Stimulated activated CD4-positive, alpha-beta T cell treated with anti-CD3 and anti-CD28 coated beads, Interleukin-4, amount 100 ng/mL, for 1 hour (primary cell): ENCODE measurements at regions not wholly inside any gene's neighbourhood (a gene's known extent, or its start where the extent isn't known, plus 50 kb on each side); places are given as distances from the start of the nearest gene placed in this dataset.

Source experiments
- DNase-seq: peaks from one replicate; pipeline ENCODE4 v3.0.0-alpha.2; 2020

DNA sequence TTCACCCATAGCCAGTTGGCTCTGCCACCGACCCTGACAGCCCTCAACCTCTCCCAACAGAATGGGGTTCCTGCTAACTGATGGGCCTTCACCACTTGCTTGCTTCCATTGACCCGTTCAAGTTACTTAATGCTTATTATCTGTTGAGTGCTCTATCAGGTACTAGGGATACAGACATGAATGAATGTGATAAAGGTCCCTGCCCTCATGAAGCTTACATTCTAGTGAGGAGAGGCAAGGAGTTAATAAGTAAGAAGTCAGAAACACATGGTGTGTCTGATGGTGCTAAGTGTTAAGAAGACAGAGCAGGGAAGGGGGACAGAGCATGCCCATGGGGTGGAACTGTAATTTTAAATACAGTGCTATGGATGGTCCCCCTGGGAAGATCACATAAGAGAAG, 107.5 kb upstream of the JUN start:
- DNase-seq: no peak

- DNase-seq: no peak
Measured at GRCh38 chr1:58893257-58893869, 109.5 kb upstream of the JUN start.

GRCh38 chr1:58895082-58895481, 111.2 kb upstream of the JUN start:
- no peak for DNase-seq

DNA sequence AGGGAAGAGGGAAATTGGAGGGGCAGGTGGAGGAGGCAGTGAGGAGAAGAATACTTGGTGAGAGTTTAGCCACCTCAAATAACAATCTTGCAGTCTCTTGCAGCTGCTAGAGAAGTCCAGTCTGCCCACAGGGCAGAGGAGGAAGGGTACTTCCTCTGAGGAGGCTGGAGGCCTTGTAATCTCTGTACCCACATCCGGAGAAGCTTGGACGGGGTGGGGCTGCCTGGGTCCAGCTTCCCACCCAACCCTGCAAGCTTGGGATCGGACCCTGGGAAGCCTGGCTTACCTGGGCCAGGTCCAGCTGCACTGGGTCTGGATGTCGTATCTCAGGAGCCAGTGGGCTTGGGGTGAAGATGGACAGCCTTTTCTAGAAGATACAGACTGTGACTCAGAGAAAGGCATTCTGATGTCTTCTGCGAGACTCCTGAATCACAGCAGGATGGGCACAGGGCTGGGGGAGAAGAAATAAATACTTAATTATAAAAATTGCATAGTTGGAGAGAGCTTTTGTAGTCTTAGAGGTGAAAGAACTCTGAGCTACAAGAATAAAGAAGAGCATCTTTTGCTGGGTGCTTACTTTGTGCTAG, 111.8 kb upstream of the JUN start:
- DNase-seq: no peak

DNA sequence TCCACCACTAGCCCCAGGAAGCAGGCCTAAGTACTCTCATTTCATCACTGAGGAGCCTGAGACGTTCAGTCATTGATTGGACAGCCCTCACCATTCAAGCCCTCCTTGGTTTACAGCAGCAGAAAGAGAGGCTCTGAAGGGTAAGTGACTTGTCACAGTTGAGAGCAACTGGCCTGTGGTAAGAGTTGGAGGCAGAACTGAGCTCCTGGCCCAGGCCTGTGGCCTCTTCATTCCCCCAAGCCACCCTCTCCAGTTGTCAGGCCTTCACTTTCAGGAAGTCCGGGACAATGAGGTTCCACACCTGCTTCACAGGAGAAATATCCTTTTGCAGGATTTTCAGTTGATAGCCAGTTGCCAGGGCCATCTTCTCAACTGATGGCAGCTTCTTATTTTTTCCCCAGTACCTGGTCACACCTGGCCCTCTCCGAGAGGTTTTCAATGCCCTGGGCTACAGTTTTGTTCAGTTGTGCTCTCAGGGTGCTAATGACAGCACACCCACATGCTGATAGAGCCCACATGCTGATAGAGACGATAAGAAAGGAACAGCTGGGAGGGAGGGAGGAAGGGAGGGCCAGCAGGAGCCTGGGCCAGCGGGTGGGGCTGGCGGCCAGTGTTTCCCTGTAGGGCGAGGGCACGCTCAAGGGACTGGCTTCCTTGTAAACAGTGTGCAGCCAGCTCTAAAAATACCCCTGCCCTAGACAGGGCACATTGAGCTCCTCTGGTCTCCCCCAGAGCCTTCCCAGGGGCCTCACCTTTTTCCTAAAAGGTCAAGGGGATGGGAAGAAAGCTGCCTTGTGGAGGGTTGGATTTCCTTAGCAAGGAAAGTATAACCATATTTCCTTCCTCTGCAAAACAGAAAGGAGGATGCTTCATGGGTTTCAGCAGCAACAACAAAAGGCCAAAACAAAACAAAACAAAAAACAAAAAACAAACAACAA, 112.7 kb upstream of the JUN start:
- no peak for DNase-seq

DNA sequence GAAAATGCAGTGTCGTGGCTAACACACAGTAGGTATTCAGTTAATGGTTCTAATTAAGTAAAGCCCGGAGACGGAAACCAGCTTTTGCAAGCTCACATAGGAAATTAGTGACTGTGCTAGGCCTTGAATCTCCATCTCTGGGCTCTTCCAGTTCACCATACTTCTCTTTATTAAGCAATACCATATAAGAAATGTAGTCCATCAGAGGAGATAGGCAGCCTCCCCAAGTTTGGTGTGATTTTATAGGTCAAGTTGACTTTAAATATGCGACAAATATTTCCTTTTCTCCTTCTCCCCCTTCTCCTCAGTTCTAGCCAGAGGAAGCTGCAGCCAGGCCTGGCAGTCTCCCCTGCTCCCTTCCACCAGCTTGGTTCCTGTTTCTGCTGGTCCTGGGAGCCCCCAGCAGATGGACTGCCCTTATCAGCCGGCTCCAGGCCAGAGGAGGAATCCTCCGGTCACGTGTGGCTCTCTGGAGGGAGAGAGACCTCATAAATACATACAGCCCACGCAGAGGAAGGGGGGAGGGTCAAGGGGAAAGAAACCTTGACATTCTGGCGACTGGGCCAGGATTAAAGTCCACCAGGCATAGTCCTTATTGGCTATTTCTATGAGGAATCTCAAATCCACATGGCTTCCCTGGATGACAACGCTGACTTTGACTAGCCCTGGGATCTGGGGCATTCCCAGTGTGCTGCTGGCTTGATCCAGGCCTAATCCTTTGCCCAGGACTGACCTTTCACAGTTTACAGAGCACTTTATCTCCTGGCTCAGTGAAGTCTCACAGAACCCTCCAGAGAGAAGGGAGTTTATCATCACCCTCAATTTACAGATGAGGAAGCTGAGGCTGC, 115.1 kb upstream of the JUN start:
- DNase-seq: no peak

DNA sequence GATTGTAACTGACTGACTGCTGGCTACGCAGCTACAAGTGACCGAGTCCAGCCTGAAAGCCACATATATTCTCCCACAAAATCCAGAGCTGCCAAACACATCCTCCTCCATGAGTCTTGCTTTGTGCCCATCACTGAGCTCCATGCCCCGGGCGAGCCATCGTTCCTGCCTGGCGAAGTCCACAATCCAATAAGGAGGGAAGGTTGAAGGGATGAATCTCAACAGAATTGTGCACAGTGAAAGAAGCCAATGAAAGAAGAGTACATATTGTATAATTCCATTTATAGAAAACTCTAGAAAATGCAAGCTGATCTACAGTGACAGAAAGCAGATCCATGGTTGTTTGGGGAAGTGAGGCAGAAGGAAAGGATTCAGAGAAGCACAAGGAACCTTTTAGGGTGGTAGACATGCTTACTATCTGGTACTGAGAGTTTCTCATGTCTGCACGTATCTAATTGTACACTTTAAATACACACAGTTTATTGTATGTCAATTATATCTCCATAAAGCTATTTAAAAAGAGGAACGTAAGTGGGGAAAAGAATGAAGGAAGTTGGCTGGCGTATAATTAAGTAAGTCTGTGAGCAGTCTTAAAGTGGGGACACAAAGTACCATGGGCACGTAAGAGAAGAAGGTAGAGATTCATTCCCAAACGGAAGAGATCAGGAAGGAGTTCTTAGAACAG, 115.9 kb upstream of the JUN start:
- no peak for DNase-seq

DNA sequence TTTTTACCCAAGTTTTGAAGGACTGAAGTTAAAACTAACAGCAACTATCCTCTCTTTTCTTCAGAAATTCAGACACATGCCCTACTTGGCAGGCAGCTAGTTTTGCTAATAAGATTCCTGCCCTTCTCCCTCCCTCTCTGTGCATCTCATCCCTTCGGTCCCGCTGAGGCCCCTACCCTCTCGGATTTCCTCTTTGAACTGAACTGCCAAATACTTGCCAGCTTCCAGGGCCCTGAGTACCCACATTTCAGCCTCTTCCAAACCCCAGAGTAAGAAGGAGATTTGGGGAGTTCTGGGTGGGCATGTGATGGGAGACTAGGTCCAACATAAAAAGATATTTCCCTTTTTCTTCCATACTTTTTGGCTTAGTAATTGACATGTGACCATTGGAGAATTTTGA, 116.5 kb upstream of the JUN start:
- DNase-seq: no peak

DNA sequence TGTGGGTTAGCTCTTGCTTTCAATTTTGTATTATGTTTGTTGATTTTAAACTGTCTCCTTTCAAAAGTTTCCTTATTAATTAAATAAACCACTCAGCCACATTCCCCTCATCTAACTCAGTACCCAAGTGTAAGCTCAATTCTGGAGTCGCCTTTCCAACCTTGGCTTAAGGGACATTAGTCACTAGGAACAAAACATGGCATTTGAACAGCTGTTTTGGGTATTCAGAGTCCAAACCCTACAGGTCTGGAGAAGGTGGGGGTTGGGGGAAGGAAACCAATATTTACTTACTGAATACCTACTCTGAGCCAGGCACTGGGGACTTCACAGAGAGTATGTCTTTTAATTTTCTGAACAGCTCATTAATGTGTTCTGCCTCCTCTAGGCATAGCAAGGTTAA, 117.2 kb upstream of the JUN start:
- no peak for DNase-seq

DNA sequence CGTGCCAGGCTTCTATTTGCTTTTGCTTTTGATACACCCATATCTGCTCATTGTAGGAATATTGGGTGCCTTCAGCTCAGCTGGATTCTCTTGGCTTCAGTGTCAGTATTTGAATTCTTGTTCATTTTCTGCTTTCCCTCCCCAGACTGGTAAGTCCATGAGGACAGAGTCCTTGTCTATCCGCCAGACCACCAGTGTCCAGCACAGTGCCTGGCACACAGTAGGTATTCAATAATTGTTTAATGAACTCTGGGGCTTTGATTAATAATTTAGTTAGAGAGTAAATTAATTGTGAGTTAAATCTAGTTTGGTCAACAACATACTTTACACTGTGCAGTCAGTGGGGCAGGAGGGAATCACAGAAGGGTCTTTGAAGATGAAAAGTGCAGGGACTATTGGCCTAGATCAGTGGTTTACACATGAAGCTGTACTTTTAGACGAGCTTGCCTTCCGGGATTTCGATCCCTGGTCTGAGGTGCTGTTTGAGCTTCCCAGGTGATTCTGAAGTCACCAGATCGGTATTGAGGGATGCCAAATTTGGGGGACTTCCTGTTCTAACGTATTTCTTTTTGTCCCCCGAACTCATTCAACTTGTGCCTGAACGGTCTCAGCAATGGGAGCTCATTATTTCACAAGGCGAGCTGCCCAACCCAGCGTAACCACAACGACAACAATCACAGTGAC, 119.1 kb upstream of the JUN start:
- DNase-seq: no peak

DNA sequence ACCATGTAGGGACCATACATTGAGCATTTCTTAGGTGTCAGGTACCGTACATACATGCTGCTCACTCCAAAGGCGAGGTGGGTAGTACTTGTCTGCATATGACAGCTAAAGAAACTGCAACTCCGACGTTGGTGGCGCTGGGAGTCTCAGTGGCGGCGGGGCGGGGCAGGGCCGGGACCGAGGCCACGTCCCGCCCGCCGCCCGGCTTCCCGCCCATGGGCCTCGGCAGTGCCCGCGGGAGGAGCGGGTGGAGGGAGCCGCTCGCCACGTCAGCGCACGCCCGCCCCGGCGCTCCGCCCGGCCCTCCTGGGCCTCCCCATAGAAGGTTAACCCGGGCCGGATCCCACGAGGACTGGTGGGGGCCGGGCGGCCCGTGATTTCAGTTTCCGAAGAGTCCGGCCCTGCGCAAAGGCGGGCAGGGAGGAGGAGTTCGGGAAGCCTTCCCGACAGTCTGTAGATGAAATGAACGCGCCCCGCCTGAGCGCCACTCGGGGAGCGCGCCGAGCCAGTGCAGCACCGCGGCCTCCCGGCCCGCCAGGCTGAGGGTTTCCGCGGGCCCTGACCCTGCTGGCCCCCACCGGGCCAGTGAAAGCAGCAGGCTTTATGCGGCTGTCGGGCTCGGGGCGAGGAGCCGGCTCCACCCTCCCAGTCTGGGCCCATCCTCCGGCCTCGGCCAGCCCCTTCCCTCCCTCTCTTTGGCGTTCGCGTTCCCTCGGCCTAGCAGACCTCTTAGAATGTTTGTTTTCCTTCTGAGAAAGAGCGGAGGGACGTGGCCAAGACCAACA, 119.9 kb upstream of the JUN start:
- peak; percentile 82 for DNase-seq

GRCh38 chr1:58904299-58905125, 120.7 kb upstream of the JUN start:
- no peak for DNase-seq

DNA sequence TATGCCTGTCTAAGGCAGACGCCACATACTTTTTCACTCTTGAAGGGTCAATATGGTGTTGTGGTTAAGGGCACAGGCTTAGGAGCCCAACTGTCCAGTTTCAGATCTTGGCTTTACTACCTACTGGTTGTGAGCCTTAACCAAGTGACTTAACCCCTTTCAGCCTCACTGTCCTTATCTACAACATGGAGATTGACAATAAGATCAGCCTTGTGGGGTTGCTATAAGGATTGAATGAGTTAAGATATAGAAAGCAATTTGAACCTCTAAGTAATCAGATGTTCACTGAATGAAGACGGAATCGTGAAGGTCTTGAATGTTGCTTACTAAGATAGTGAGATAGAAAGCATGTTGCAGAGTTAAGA, 121.3 kb upstream of the JUN start:
- no peak for DNase-seq

- no peak for DNase-seq
Measured at GRCh38 chr1:58905628-58906221, 121.9 kb upstream of the JUN start.

DNA sequence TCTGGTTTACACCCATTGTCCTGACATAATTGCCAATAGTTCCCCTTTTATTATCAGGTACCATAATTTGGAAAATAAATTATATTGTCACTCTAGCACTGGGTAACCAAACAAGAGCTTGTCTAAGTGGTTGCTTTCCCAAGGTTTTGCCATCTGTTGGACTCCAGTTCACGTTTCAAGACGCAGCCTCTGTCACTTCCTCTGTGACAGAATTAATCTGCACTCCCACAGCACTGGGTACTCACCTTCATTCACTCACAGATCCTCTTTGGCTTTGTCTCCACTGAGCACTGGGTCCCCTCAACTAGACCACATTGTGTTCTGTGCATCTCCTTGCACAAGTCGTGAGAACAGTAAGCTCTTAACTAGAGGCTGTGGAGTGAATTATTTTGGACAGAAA, 123.6 kb upstream of the JUN start:
- no peak for DNase-seq

DNA sequence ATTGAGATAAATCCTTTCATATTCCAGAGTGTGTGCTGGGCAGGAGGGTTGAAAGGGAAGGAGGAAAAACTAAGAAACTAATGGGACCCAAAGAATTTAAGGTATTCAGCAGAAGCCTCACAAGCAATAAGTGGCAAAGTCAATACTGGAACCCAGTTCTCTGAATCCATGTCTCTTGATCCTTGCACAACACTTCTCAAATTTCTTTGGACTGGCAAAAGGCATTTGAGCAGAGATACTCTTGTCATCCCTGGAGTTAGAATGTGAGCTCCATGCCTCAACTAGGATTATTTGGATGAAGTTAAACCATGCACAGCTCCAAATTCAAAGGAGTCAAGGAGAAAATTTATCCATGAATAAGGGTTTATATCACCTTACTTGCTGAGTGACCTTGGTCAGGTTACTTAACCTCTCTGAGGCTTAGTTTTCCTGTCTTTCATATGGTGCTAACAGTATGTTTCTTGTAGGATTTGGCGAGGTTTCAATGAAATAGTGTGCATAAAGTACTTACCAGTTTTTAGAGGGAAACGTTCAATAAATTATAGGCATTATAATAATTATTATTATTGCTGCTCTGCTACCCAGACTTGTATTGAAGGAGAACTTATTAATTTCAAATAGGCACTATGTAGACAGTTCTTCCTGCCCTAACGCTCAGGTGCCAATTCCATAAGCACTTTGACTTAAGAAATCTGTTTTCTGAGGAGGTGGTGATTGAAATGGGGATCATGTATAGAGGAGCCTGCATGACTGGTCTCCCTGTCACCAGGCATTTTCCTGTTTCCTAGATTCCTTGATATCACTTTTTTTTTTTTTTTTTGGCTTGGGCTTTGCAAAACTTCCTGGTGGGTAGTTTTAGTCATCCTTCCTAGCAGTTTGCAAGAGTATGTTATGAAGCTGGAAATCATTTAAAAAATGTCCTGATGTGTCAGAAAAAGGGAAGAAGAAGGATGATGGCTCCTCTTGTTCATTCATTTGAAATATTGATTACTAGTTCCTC, 125.0 kb upstream of the JUN start:
- no peak for DNase-seq

DNA sequence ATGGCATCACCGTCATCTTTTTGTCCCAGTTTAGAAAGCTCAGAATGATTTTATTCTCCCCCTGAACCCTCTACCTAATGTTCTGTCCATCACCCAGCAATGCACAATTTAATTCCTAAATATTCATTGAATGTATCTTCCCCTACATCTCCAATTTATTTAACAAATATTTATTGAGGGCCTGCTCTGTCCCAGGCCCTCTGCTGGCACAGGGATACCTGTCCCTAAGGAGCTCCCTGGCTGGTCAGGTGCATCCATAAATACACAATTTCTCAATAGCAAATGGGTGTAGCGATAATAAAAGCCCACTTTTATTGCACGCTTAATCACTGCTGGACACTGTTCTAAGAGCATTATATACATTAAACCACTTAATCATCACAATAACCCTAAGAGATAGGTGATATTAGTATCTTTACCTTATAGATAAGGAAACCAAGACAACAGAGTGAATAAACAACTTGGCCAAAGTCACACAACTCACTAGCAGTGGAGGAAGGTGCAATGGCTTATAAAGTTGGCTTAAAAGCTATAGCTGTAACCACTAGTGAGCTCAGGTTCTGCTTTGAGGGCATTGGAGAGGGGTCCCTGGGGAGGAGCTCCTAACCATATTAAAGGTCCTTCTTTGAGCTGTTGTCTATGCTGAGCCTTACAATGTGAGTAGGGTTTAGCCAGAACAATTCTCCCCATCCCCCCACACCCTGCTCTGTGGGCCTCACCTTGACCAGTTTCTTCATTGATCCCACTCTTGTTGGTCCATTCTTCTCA, 126.3 kb upstream of the JUN start:
- DNase-seq: no peak
